ENCODE measurements at regions not wholly inside any gene's neighbourhood (a gene's known extent, or its start where the extent isn't known, plus 50 kb on each side); places are given as distances from the start of the nearest gene placed in this dataset.

GRCh38 chr18:54020156-54020745 lies 204.2 kb downstream of the MBD2 start:
- peak; percentile 96 for FAIRE-seq

- FAIRE-seq, result no peak
Measured at GRCh38 chr18:54019641-54020040, 204.8 kb downstream of the MBD2 start.

GRCh38 chr18:54013452-54013851 lies 211.0 kb downstream of the MBD2 start:
- FAIRE-seq, result no peak

GRCh38 chr18:54004828-54005227 lies 219.6 kb downstream of the MBD2 start:
- FAIRE-seq, result no peak

- no peak for FAIRE-seq
Measured at GRCh38 chr18:54003195-54003594, 221.3 kb downstream of the MBD2 start.

GRCh38 chr18:53997064-53997463 lies 227.4 kb downstream of the MBD2 start:
- FAIRE-seq, result no peak

GRCh38 chr18:53994016-53994415 lies 230.5 kb downstream of the MBD2 start:
- FAIRE-seq, result no peak

GRCh38 chr18:53991805-53992204 lies 232.7 kb downstream of the MBD2 start:
- no peak for FAIRE-seq

GRCh38 chr18:53991202-53991601 lies 233.3 kb downstream of the MBD2 start:
- no peak for FAIRE-seq

- FAIRE-seq, result no peak
Measured at GRCh38 chr18:53990485-53990884, 234.0 kb downstream of the MBD2 start.

GRCh38 chr18:53984021-53984420 lies 240.4 kb downstream of the MBD2 start:
- no peak for FAIRE-seq

- FAIRE-seq, result no peak
Measured at GRCh38 chr18:53971331-53971730, 253.1 kb downstream of the MBD2 start.

GRCh38 chr18:53952700-53953099 lies 271.8 kb downstream of the MBD2 start:
- FAIRE-seq, result no peak

GRCh38 chr18:53950545-53950944 lies 273.9 kb downstream of the MBD2 start:
- no peak for FAIRE-seq

- no peak for FAIRE-seq
Measured at GRCh38 chr18:53948991-53949390, 275.5 kb downstream of the MBD2 start.

GRCh38 chr18:53947092-53947640 lies 277.3 kb downstream of the MBD2 start:
- FAIRE-seq, result no peak

GRCh38 chr18:53946594-53946993 lies 277.9 kb downstream of the MBD2 start:
- FAIRE-seq, result no peak

- no peak for FAIRE-seq
Measured at GRCh38 chr18:53944721-53945120, 279.7 kb downstream of the MBD2 start.

GRCh38 chr18:53943326-53943860 lies 281.1 kb downstream of the MBD2 start:
- FAIRE-seq, result no peak

GRCh38 chr18:53941601-53942338 lies 282.7 kb downstream of the MBD2 start:
- no peak for FAIRE-seq

- FAIRE-seq, result no peak
Measured at GRCh38 chr18:53937037-53937436, 287.4 kb downstream of the MBD2 start.

- no peak for FAIRE-seq
Measured at GRCh38 chr18:53935803-53936202, 288.7 kb downstream of the MBD2 start.

- no peak for FAIRE-seq
Measured at GRCh38 chr18:53935399-53935798, 289.1 kb downstream of the MBD2 start.
